Medulla oblongata (tissue), 1 donor: ENCODE measurements at regions not wholly inside any gene's neighbourhood (a gene's known extent, or its start where the extent isn't known, plus 50 kb on each side); places are given as distances from the start of the nearest gene placed in this dataset.
"Not testable (repeated sequence)": the region's sequence is repeated elsewhere in the genome, so short reads cannot be mapped to it uniquely, and the experiment has no call there.

Source experiments
- DNase-seq: peaks from one replicate; pipeline ENCODE4 v3.0.0-alpha.2; 2015; ENCODE audit errors: extremely low spot score

GRCh38 chr13:68808456-68808855 is 1299.2 kb upstream of the ATXN8OS start:
- no peak for DNase-seq

- no peak for DNase-seq
Observed at GRCh38 chr13:68806125-68806524, 1301.5 kb upstream of the ATXN8OS start.

GRCh38 chr13:68784275-68784674 is 1323.4 kb upstream of the ATXN8OS start:
- DNase-seq: no peak

GRCh38 chr13:68759617-68760016 is 1348.0 kb upstream of the ATXN8OS start:
- DNase-seq: no peak

GRCh38 chr13:68749796-68750195 is 1357.8 kb upstream of the ATXN8OS start:
- DNase-seq: no peak

GRCh38 chr13:68748038-68748437 is 1359.6 kb upstream of the ATXN8OS start:
- no peak for DNase-seq

- no peak for DNase-seq
Observed at GRCh38 chr13:68745502-68745901, 1362.1 kb upstream of the ATXN8OS start.

GRCh38 chr13:68736961-68737360 is 1370.7 kb upstream of the ATXN8OS start:
- no peak for DNase-seq

- DNase-seq: peak; percentile 13
Observed at GRCh38 chr13:68727798-68728197, 1379.8 kb upstream of the ATXN8OS start.

GRCh38 chr13:68727165-68727564 is 1380.5 kb upstream of the ATXN8OS start:
- no peak for DNase-seq

GRCh38 chr13:68719815-68720214 is 1387.8 kb upstream of the ATXN8OS start:
- DNase-seq: no peak

GRCh38 chr13:68715651-68716050 is 1392.0 kb upstream of the ATXN8OS start:
- no peak for DNase-seq

- no peak for DNase-seq
Observed at GRCh38 chr13:68714292-68714691, 1393.3 kb upstream of the ATXN8OS start.

- no peak for DNase-seq
Observed at GRCh38 chr13:68713394-68713793, 1394.2 kb upstream of the ATXN8OS start.

- no peak for DNase-seq
Observed at GRCh38 chr13:68708336-68708908, 1399.2 kb upstream of the ATXN8OS start.

GRCh38 chr13:68706044-68706443 is 1401.6 kb upstream of the ATXN8OS start:
- DNase-seq: not testable (repeated sequence)

GRCh38 chr13:68697551-68697950 is 1410.1 kb upstream of the ATXN8OS start:
- no peak for DNase-seq

GRCh38 chr13:68696907-68697306 is 1410.7 kb upstream of the ATXN8OS start:
- no peak for DNase-seq

GRCh38 chr13:68692049-68692448 is 1415.6 kb upstream of the ATXN8OS start:
- no peak for DNase-seq

GRCh38 chr13:68690567-68690966 is 1417.1 kb upstream of the ATXN8OS start:
- DNase-seq: no peak

- DNase-seq: no peak
Observed at GRCh38 chr13:68676513-68677115, 1431.0 kb upstream of the ATXN8OS start.

GRCh38 chr13:68675209-68675608 is 1432.4 kb upstream of the ATXN8OS start:
- no peak for DNase-seq

- no peak for DNase-seq
Observed at GRCh38 chr13:68667863-68668262, 1437.7 kb upstream of the PCDH9 start.
